Naive thymus-derived CD8-positive, alpha-beta T cell (primary cell): ENCODE measurements at regions not wholly inside any gene's neighbourhood (a gene's known extent, or its start where the extent isn't known, plus 50 kb on each side); places are given as distances from the start of the nearest gene placed in this dataset.

Experiments used
- ATAC-seq, 2 donors: fragments of 150-1000 bp; cut with Tn5 transposase in 1 of 2; sonication (Bioruptor Pico), chemical (Tn5 transposase) in 1 of 2; 1 replicate in 1 of 2; 2 replicates in 1 of 2; pipeline ENCODE4 v1.10.0; 2021; ENCODE audit warnings: mild to moderate bottlenecking in 2 of 2, moderate library complexity in 2 of 2
- POLR2A ChIA-PET: fragments of 350-600 bp; sonication (Branson Sonifier 250); formaldehyde crosslinking; loops from one replicate; lab custom pipeline; 2021; ENCODE audit warnings: antibody characterized with exemption; lab: Charles Lee
- DNase-seq, 10 donors: peaks; one replicate each; pipeline versions ENCODE4 v3.0.0 to v3.0.0-alpha.2; 2020 to 2022
- H3K27ac Mint-ChIP-seq, 10 donors: one replicate each; pipeline ENCODE4 v1.8.0; 2020 to 2022; ENCODE audit warnings: mild to moderate bottlenecking in 10 of 10, mixed read lengths in 10 of 10, moderate library complexity in 4 of 10, inconsistent platforms in 1 of 10
- H3K27me3 Mint-ChIP-seq, 5 donors: one replicate each; pipeline ENCODE4 v1.8.0; 2021 to 2022; ENCODE audit warnings: mixed read lengths in 5 of 5
- H3K36me3 Mint-ChIP-seq, 3 donors: one replicate each; pipeline ENCODE4 v1.8.0; 2020 to 2022; ENCODE audit warnings: mixed read lengths in 3 of 3, mild to moderate bottlenecking in 2 of 3, inconsistent platforms in 1 of 3
- H3K4me1 Mint-ChIP-seq, 4 donors: one replicate each; pipeline ENCODE4 v1.8.0; 2021 to 2022; ENCODE audit warnings: mixed read lengths in 4 of 4
- H3K4me3 Mint-ChIP-seq, 10 donors: one replicate each; pipeline ENCODE4 v1.8.0; 2020 to 2022; ENCODE audit warnings: mild to moderate bottlenecking in 10 of 10, mixed read lengths in 10 of 10, moderate library complexity in 6 of 10, inconsistent platforms in 1 of 10
- H3K9me3 Mint-ChIP-seq, 9 donors: one replicate each; pipeline ENCODE4 v1.8.0; 2020 to 2022; ENCODE audit warnings: mixed read lengths in 9 of 9, mild to moderate bottlenecking in 3 of 9, inconsistent platforms in 1 of 9, moderate library complexity in 1 of 9

GRCh38 chr4:110675426-110675825, 52.5 kb upstream of the PITX2 start:
- Mint-ChIP-seq H3K36me3 (no peaks in the 10 kb centered on the region), H3K4me1 (no peaks in the 10 kb centered on the region), H3K4me3 (no peak overlapping the region), H3K27ac (no peak overlapping the region), H3K9me3 (peaks cover 0 to 2% (median 0%) of the 10 kb centered on the region in 9 donors), H3K27me3 (peaks cover 7 to 38% (median 17%) of the 10 kb centered on the region in 5 donors)
- POLR2A ChIA-PET = no interaction called here
- no peak for DNase-seq
- no peak for ATAC-seq

- Mint-ChIP-seq H3K4me3 (no peak overlapping the region), H3K27me3 (peaks cover 6 to 41% (median 19%) of the 10 kb centered on the region in 5 donors), H3K9me3 (peaks cover 0 to 5% (median 0%) of the 10 kb centered on the region in 9 donors), H3K4me1 (no peaks in the 10 kb centered on the region), H3K27ac (no peak overlapping the region), H3K36me3 (no peaks in the 10 kb centered on the region)
- DNase-seq = no peak
- ATAC-seq = no peak
- POLR2A ChIA-PET = no interaction called here
Measured at GRCh38 chr4:110676241-110676640, 53.4 kb upstream of the PITX2 start.

GRCh38 chr4:110678517-110679227, 55.8 kb upstream of the PITX2 start:
- Mint-ChIP-seq H3K27me3 (peaks cover 0 to 29% (median 12%) of the 10 kb centered on the region in 5 donors), H3K4me1 (no peaks in the 10 kb centered on the region)
- POLR2A ChIA-PET = no interaction called here

GRCh38 chr4:110680265-110680664, 57.4 kb upstream of the PITX2 start:
- ATAC-seq = no peak
- no peak for DNase-seq
- POLR2A ChIA-PET = no interaction called here
- Mint-ChIP-seq H3K4me3 (no peak overlapping the region), H3K36me3 (no peaks in the 10 kb centered on the region), H3K9me3 (peaks cover 0 to 5% (median 0%) of the 10 kb centered on the region in 9 donors), H3K27ac (no peak overlapping the region), H3K4me1 (no peaks in the 10 kb centered on the region), H3K27me3 (peaks cover 0 to 29% (median 12%) of the 10 kb centered on the region in 5 donors)

More at GRCh38 chr4:110678517-110679227, 55.8 kb upstream of the PITX2 start:
- Mint-ChIP-seq H3K9me3 (peaks cover 0 to 5% (median 0%) of the 10 kb centered on the region in 9 donors), H3K27ac (no peak overlapping the region), H3K36me3 (no peaks in the 10 kb centered on the region), H3K4me3 (peak overlapping the region in 1 of 10 donors; percentile 26)
- DNase-seq (no peak), ATAC-seq (no peak)

GRCh38 chr4:110681381-110681780, 58.5 kb upstream of the PITX2 start:
- no peak for ATAC-seq
- H3K4me3 Mint-ChIP-seq = no peak overlapping the region
- no peak overlapping the region for H3K27ac Mint-ChIP-seq
- POLR2A ChIA-PET = no interaction called here
- no peaks in the 10 kb centered on the region for H3K36me3 Mint-ChIP-seq
- no peaks in the 10 kb centered on the region for H3K4me1 Mint-ChIP-seq
- peaks cover 0 to 5% (median 0%) of the 10 kb centered on the region in 9 donors for H3K9me3 Mint-ChIP-seq
- peaks cover 0 to 29% (median 12%) of the 10 kb centered on the region in 5 donors for H3K27me3 Mint-ChIP-seq
- DNase-seq = no peak

GRCh38 chr4:110682311-110682710, 59.4 kb upstream of the PITX2 start:
- Mint-ChIP-seq H3K4me3 (no peak overlapping the region), H3K9me3 (peaks cover 0 to 7% (median 0%) of the 10 kb centered on the region in 9 donors), H3K27ac (no peak overlapping the region), H3K36me3 (no peaks in the 10 kb centered on the region), H3K27me3 (peaks cover 0 to 29% (median 12%) of the 10 kb centered on the region in 5 donors), H3K4me1 (no peaks in the 10 kb centered on the region)
- no peak for DNase-seq
- ATAC-seq = no peak
- POLR2A ChIA-PET = no interaction called here

- ATAC-seq = no peak
- H3K36me3 Mint-ChIP-seq = no peaks in the 10 kb centered on the region
- DNase-seq = no peak
- H3K27me3 Mint-ChIP-seq = peaks cover 0 to 20% (median 11%) of the 10 kb centered on the region in 5 donors
- POLR2A ChIA-PET = no interaction called here
- H3K4me1 Mint-ChIP-seq = no peaks in the 10 kb centered on the region
- no peak overlapping the region for H3K27ac Mint-ChIP-seq
- H3K4me3 Mint-ChIP-seq = no peak overlapping the region
- H3K9me3 Mint-ChIP-seq = peaks cover 0 to 7% (median 0%) of the 10 kb centered on the region in 9 donors
Measured at GRCh38 chr4:110683601-110684000, 60.7 kb upstream of the PITX2 start.

GRCh38 chr4:110702326-110702725, 79.4 kb upstream of the PITX2 start:
- no peak for DNase-seq
- Mint-ChIP-seq H3K36me3 (peaks cover 0 to 4% (median 0%) of the 10 kb centered on the region in 3 donors), H3K4me3 (no peak overlapping the region), H3K27me3 (peaks cover 1 to 17% (median 2%) of the 10 kb centered on the region in 5 donors), H3K9me3 (peaks cover 0 to 15% (median 5%) of the 10 kb centered on the region in 9 donors), H3K4me1 (peaks cover 0 to 7% (median 0%) of the 10 kb centered on the region in 4 donors), H3K27ac (no peak overlapping the region)
- POLR2A ChIA-PET = no interaction called here
- no peak for ATAC-seq

- POLR2A ChIA-PET = no interaction called here
- H3K27ac Mint-ChIP-seq = no peak overlapping the region
- peaks cover 0 to 4% (median 0%) of the 10 kb centered on the region in 3 donors for H3K36me3 Mint-ChIP-seq
- H3K9me3 Mint-ChIP-seq = peaks cover 0 to 15% (median 2%) of the 10 kb centered on the region in 9 donors
- no peak for ATAC-seq
- H3K27me3 Mint-ChIP-seq = peaks cover 1 to 17% (median 2%) of the 10 kb centered on the region in 5 donors
- DNase-seq = no peak
- peak overlapping the region in 1 of 10 donors; percentile 9 for H3K4me3 Mint-ChIP-seq
- H3K4me1 Mint-ChIP-seq = peaks cover 0 to 7% (median 0%) of the 10 kb centered on the region in 4 donors
Measured at GRCh38 chr4:110704748-110705439, 82.0 kb upstream of the PITX2 start.

GRCh38 chr4:110705440-110705782, 82.5 kb upstream of the PITX2 start:
- POLR2A ChIA-PET = no interaction called here
- no peak overlapping the region for H3K27ac Mint-ChIP-seq
- ATAC-seq = no peak
- no peak for DNase-seq
- H3K36me3 Mint-ChIP-seq = peaks cover 0 to 4% (median 0%) of the 10 kb centered on the region in 3 donors
- no peak overlapping the region for H3K4me3 Mint-ChIP-seq
- peaks cover 0 to 7% (median 0%) of the 10 kb centered on the region in 4 donors for H3K4me1 Mint-ChIP-seq
- H3K9me3 Mint-ChIP-seq = peaks cover 0 to 15% (median 2%) of the 10 kb centered on the region in 9 donors
- peaks cover 1 to 17% (median 2%) of the 10 kb centered on the region in 5 donors for H3K27me3 Mint-ChIP-seq

- H3K9me3 Mint-ChIP-seq = peaks cover 0 to 4% (median 0%) of the 10 kb centered on the region in 9 donors
- ATAC-seq (no peak), DNase-seq (no peak)
- no peaks in the 10 kb centered on the region for H3K36me3 Mint-ChIP-seq
- no peak overlapping the region for H3K27ac Mint-ChIP-seq
- H3K4me1 Mint-ChIP-seq = peaks cover 0 to 2% (median 0%) of the 10 kb centered on the region in 4 donors
- H3K27me3 Mint-ChIP-seq = peaks cover 0 to 10% (median 1%) of the 10 kb centered on the region in 5 donors
- POLR2A ChIA-PET = no interaction called here
- H3K4me3 Mint-ChIP-seq = no peak overlapping the region
Measured at GRCh38 chr4:110710070-110710469, 87.2 kb upstream of the PITX2 start.

- Mint-ChIP-seq H3K4me3 (no peak overlapping the region), H3K36me3 (no peaks in the 10 kb centered on the region), H3K4me1 (no peaks in the 10 kb centered on the region), H3K27ac (no peak overlapping the region), H3K27me3 (peaks cover 0 to 4% (median 0%) of the 10 kb centered on the region in 5 donors), H3K9me3 (peaks cover 0 to 2% (median 0%) of the 10 kb centered on the region in 9 donors)
- POLR2A ChIA-PET = no interaction called here
- ATAC-seq = no peak
- no peak for DNase-seq
Measured at GRCh38 chr4:110712486-110712885, 89.6 kb upstream of the PITX2 start.

GRCh38 chr4:110730318-110730717, 107.4 kb upstream of the PITX2 start:
- peaks cover 0 to 3% (median 0%) of the 10 kb centered on the region in 9 donors for H3K9me3 Mint-ChIP-seq
- H3K27me3 Mint-ChIP-seq = peaks cover 0 to 4% (median 0%) of the 10 kb centered on the region in 5 donors
- H3K4me1 Mint-ChIP-seq = no peaks in the 10 kb centered on the region
- POLR2A ChIA-PET = no interaction called here
- no peak overlapping the region for H3K4me3 Mint-ChIP-seq
- DNase-seq (no peak), ATAC-seq (no peak)
- H3K27ac Mint-ChIP-seq = no peak overlapping the region
- no peaks in the 10 kb centered on the region for H3K36me3 Mint-ChIP-seq
